K562 (cell line): ENCODE measurements at regions not wholly inside any gene's neighbourhood (a gene's known extent, or its start where the extent isn't known, plus 50 kb on each side); places are given as distances from the start of the nearest gene placed in this dataset.
A peak's percentile ranks its signal among the peaks of the same experiment; 100 is the strongest.

Source experiments
- ATAC-seq: fragments of 200-7000 bp; cut with Tn5 transposase; 3 replicates; pipeline ENCODE4 v1.9.1; 2020; ENCODE audit warnings: moderate library complexity
- BruUV-seq: library from RNA; stranded (reverse); fragments of 400-500 nt; replicated peaks from 2 replicates; lab custom pipeline; 2021; lab: Mats Ljungman, UMichigan
- CTCF ChIA-PET: fragments of 300-600 bp; formaldehyde crosslinking; extraction: SDS; loops from one replicate; lab custom pipeline; 2021; ENCODE audit warnings: low intra/inter-chr PET ratio; lab: Yijun Ruan, JAX
- POLR2A ChIA-PET: fragments of 300-600, 350-650 bp; sonication (Branson Sonifier 250); formaldehyde crosslinking; extraction: SDS; loops from one replicate; lab custom pipeline; 2021; ENCODE audit warnings: antibody characterized with exemption, inconsistent platforms; lab: Yijun Ruan, JAX
- DNase-seq, 4 experiments: peaks; one replicate each; pipeline versions ENCODE4 v3.0.0 to v3.0.0-alpha.2; 2011 to 2018; ENCODE audit warnings: low spot score in 3 of 4, mixed read lengths in 3 of 4; ENCODE audit errors: extremely low read depth in 1 of 4
- FAIRE-seq: peaks from 2 replicates; lab custom pipeline; 2011; peaks lifted over from hg19 to GRCh38; lab: Jason Lieb, UNC
- H2AFZ ChIP-seq: 2 replicates; pipeline ENCODE4 v1.6.0; 2011; ENCODE audit warnings: low read depth, low read length, control low read depth, inconsistent platforms
- H3K27ac ChIP-seq: fragments of 200-600 bp; 3 replicates; pipeline ENCODE4 v1.8.0; 2011; ENCODE audit warnings: low read depth, mild to moderate bottlenecking, control low read depth, inconsistent platforms, low read length, moderate library complexity, mixed read lengths; ENCODE audit errors: extremely low read depth
- H3K27me3 ChIP-seq, 2 experiments: fragments of 300-600 bp in 1 of 2; 2 replicates in 1 of 2; 3 replicates in 1 of 2; pipeline versions ENCODE4 v1.6.0 to v1.8.0; 2011; ENCODE audit warnings: inconsistent platforms in 2 of 2, low read length in 2 of 2, mild to moderate bottlenecking in 1 of 2, mixed read lengths in 1 of 2, moderate library complexity in 1 of 2; ENCODE audit not compliant: control insufficient read depth in 2 of 2, insufficient read depth in 2 of 2
- H3K36me3 ChIP-seq: fragments of 300-600 bp; 3 replicates; pipeline ENCODE4 v1.8.0; 2011; ENCODE audit warnings: mild to moderate bottlenecking, low read length, inconsistent platforms; ENCODE audit not compliant: control insufficient read depth, insufficient read depth
- H3K4me1 ChIP-seq, 2 experiments: fragments of 200-600 bp in 1 of 2; replicated peaks in 1 of 2; 2 replicates in 1 of 2; 3 replicates in 1 of 2; pipeline versions ENCODE4 v1.5.1 to v1.8.0; 2011; ENCODE audit warnings: inconsistent platforms in 2 of 2, low read length in 2 of 2, mild to moderate bottlenecking in 1 of 2, mixed read lengths in 1 of 2, moderate library complexity in 1 of 2; ENCODE audit not compliant: control insufficient read depth in 2 of 2, insufficient read depth in 2 of 2
- H3K4me2 ChIP-seq: 2 replicates; pipeline ENCODE4 v1.6.1; 2011; ENCODE audit warnings: low read length, control low read depth, inconsistent platforms, mixed read lengths; ENCODE audit not compliant: insufficient read depth
- H3K4me3 ChIP-seq: fragments of 200-600 bp; sonication (generic), shearing (Covaris generic); 2 replicates; pipeline ENCODE4 v1.5.1; 2016; ENCODE audit warnings: control low read depth, inconsistent platforms
- H3K79me2 ChIP-seq: fragments of 200-600 bp; 3 replicates; pipeline ENCODE4 v1.8.0; 2011; ENCODE audit warnings: low read length, inconsistent platforms; ENCODE audit not compliant: control insufficient read depth, insufficient read depth
- H3K9ac ChIP-seq, 2 experiments: 2 replicates each; pipeline versions ENCODE4 v1.6.0 to v1.6.1; 2011; ENCODE audit warnings: low read depth in 2 of 2, low read length in 2 of 2, control low read depth in 1 of 2, inconsistent platforms in 1 of 2, mild to moderate bottlenecking in 1 of 2, mixed read lengths in 1 of 2; ENCODE audit not compliant: insufficient read depth in 1 of 2
- H3K9me1 ChIP-seq: one replicate; pipeline ENCODE4 v1.6.0; 2011; ENCODE audit warnings: inconsistent platforms, mild to moderate bottlenecking, low read length, moderate library complexity; ENCODE audit not compliant: control insufficient read depth, insufficient read depth
- H3K9me3 ChIP-seq: replicated peaks from 2 replicates; pipeline ENCODE4 v1.5.1; 2011; ENCODE audit warnings: low read depth, low read length, inconsistent platforms; ENCODE audit not compliant: control insufficient read depth, insufficient read depth
- H4K20me1 ChIP-seq: replicated peaks from 2 replicates; pipeline ENCODE4 v1.6.1; 2011; ENCODE audit warnings: low read length, inconsistent platforms, mixed read lengths; ENCODE audit not compliant: control insufficient read depth, insufficient read depth
- ARID1B ChIP-seq: fragments of 450-650 bp; IDR thresholded peaks from 2 replicates; pipeline ENCODE4 v1.6.1; 2016; ENCODE audit warnings: antibody characterized with exemption, mild to moderate bottlenecking, inconsistent platforms
- ATF7 ChIP-seq: fragments of 450-650 bp; IDR thresholded peaks from 2 replicates; pipeline ENCODE4 v1.7.1; 2014; ENCODE audit warnings: mild to moderate bottlenecking, moderate library complexity
- BHLHE40 ChIP-seq: IDR thresholded peaks from 2 replicates; pipeline ENCODE4 v1.6.1; 2011; ENCODE audit warnings: low read length, improper control_type of control experiment
- CBFA2T2 ChIP-seq: fragments of 450-650 bp; conservative IDR thresholded peaks from 2 replicates; pipeline ENCODE4 v1.6.1; 2017; ENCODE audit warnings: mild to moderate bottlenecking
- CBFA2T3 ChIP-seq: fragments of 450-650 bp; IDR thresholded peaks from 2 replicates; pipeline ENCODE4 v1.6.1; 2017
- CEBPG ChIP-seq, 3 experiments: fragments of 200-800 bp in 1 of 3; sonication (Bioruptor generic) in 1 of 3; sonication (generic) in 1 of 3; formaldehyde crosslinking in 1 of 3; IDR thresholded peaks in 2 of 3; conservative IDR thresholded peaks in 1 of 3; 2 replicates each; pipeline versions ENCODE4 v1.6.1 to v1.8.0; 2016 to 2022; ENCODE audit warnings: missing compliant biosample characterization in 2 of 3, missing genetic modification characterization in 2 of 3, mild to moderate bottlenecking in 1 of 3, missing genetic modification reagents in 1 of 3
- CREM ChIP-seq: IDR thresholded peaks from 2 replicates; pipeline ENCODE4 v1.6.1; 2014; ENCODE audit warnings: antibody characterized with exemption, low read depth
- FOXJ2 ChIP-seq: fragments of 200-800 bp; sonication (Bioruptor generic); IDR thresholded peaks from 2 replicates; pipeline ENCODE4 v1.6.1; 2016; ENCODE audit warnings: missing genetic modification characterization, missing compliant biosample characterization
- KLF16 ChIP-seq: IDR thresholded peaks from 2 replicates; pipeline ENCODE4 v1.6.1; 2016; ENCODE audit warnings: antibody characterized with exemption
- LEF1 ChIP-seq: fragments of 450-650 bp; IDR thresholded peaks from 2 replicates; pipeline ENCODE4 v1.6.1; 2016; ENCODE audit warnings: mild to moderate bottlenecking
- MYNN ChIP-seq, 2 experiments: sonication (generic); formaldehyde crosslinking in 1 of 2; IDR thresholded peaks; 2 replicates each; pipeline versions ENCODE4 v1.5.0 to v1.6.1; 2016 to 2020; ENCODE audit warnings: antibody characterized with exemption in 1 of 2, missing genetic modification reagents in 1 of 2
- NELFE ChIP-seq: IDR thresholded peaks from 2 replicates; pipeline ENCODE4 v1.6.1; 2011; ENCODE audit warnings: mild to moderate bottlenecking; ENCODE audit not compliant: insufficient read depth, insufficient read length
- SPI1 ChIP-seq: IDR thresholded peaks from 2 replicates; pipeline ENCODE4 v1.6.1; 2011; ENCODE audit warnings: low read depth, low read length, control low read depth, borderline replicate concordance
- TAL1 ChIP-seq: fragments of 450-650 bp; IDR thresholded peaks from 2 replicates; pipeline ENCODE4 v1.6.1; 2016; ENCODE audit warnings: mild to moderate bottlenecking
- TCF7 ChIP-seq: sonication (generic); IDR thresholded peaks from 2 replicates; pipeline ENCODE4 v1.6.1; 2016; ENCODE audit warnings: antibody characterized with exemption, borderline replicate concordance
- TEAD4 ChIP-seq, 2 experiments: sonication (generic) in 1 of 2; formaldehyde crosslinking in 1 of 2; IDR thresholded peaks; 2 replicates each; pipeline versions ENCODE4 v1.6.1 to v1.8.0; 2012 to 2022; ENCODE audit warnings: borderline replicate concordance in 1 of 2, inconsistent platforms in 1 of 2, low read length in 1 of 2, mild to moderate bottlenecking in 1 of 2, missing genetic modification reagents in 1 of 2
- ZNF778 ChIP-seq: fragments of 450-650 bp; formaldehyde crosslinking; IDR thresholded peaks from 2 replicates; pipeline ENCODE4 v1.4.0; 2020; ENCODE audit warnings: mild to moderate bottlenecking, moderate library complexity
- ZSCAN29 ChIP-seq: fragments of 450-650 bp; IDR thresholded peaks from 2 replicates; pipeline ENCODE4 v1.6.1; 2017
- WGBS: fragments of 100-300 bp; shearing (Covaris generic); methylation state at CpG from one replicate; pipeline ENCODE4 v1.1.6; 2016; ENCODE audit warnings: low coverage, mixed read lengths; ENCODE audit not compliant: insufficient coverage; ENCODE audit errors: missing lambda C conversion rate; 5-methylcytosine and 5-hydroxymethylcytosine counted together
- in situ Hi-C: fragments of 300-500 bp; cut with MboI; formaldehyde crosslinking; loops from 4 replicates; pipeline ENCODE4 v1.15.0; 2018; ENCODE audit warnings: inconsistent platforms, mixed read lengths
- intact Hi-C: fragments of 100-400 bp; cut with micrococcal nuclease; formaldehyde crosslinking; loops from 2 replicates; pipeline ENCODE4 v1.14.2; 2022
- TF ChIP-seq, protein P1 (sequence below): fragments of 250-450 bp; sonication (Bioruptor Pico); IDR thresholded peaks from 2 replicates; pipeline ENCODE4 v1.6.1; 2021; ENCODE audit warnings: mild to moderate bottlenecking

DNA sequence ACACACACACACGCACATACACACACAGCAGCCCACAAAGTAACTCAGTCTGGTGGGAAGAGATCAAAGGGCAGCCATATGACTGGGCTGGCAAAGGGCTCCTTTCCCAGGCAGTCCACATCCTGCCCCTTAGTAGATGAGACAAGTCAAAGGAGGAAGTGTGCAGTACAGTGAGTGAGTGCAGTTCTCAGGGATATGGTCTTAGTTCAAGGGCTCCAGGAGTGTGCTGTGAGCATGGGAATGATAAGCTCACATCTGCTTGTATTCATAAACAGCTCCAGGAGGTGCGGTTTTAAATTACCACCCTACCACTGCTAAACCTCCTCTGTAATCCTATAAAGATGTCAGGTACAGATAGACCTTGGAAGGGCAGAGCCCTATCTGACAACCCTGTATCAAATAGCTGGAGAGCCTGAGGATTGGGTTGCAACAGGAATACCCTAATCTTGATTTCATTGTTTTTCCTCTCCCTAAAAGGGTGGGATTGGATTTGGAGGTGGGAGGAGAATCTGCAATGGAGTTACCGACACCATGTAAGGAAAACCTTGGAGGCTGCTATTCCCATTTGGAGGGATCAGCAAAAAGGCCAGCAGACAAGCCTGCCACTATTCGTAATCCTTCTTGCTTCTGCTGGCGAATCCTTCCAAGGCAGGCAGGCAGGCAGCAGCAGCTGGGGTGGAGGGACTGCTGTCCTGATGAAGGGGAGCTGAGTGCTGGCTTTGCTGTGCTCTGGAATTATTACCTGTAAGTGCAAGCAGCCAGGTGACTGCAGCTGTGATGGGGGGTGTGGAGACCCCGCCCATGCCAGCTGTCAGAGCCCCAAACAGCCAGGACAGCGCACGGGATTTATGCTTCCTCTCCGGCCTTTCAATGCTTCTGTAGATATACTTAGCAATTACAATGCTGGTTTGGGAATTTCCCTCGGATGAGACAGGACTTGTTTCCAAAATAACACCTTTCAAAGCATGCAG, 342.7 kb downstream of the PRL start:
- WGBS = 33% methylated on average over 10 of the region's 10 CpGs
- DNase-seq = peak in 3 of 4 experiments; percentile 17 to 64 (median 40)
- no peaks in the 10 kb centered on the region for H3K79me2 ChIP-seq
- ChIA-PET POLR2A (interaction anchor here (0.7 to 0.9 kb wide), 2 partner anchors 17 to 237 kb away, joined by 3 read pairs; no protein-coding TSS in a partner anchor), CTCF (no interaction called here)
- no peaks in the 10 kb centered on the region for H3K27me3 ChIP-seq
- no peaks in the 10 kb centered on the region for H3K36me3 ChIP-seq
- peak; percentile 81 for ATAC-seq
- intact Hi-C loops (no loop called here), in situ Hi-C loops (no loop called here)
- H3K4me1 ChIP-seq = peaks cover 12 to 13% of the 10 kb centered on the region in 2 experiments
- no peak overlapping the region for H3K4me3 ChIP-seq
- H3K9ac ChIP-seq = peak overlapping the region in 1 of 2 experiments; percentile 27; a peak in 1 of 4 replicates
- H4K20me1 ChIP-seq = no peaks in the 10 kb centered on the region
- H3K4me2 ChIP-seq = no peak overlapping the region
- H3K9me1 ChIP-seq = no peaks in the 10 kb centered on the region
- FAIRE-seq = peak; percentile 64
- no peak overlapping the region for H3K27ac ChIP-seq
- no peaks in the 10 kb centered on the region for H3K9me3 ChIP-seq
- BruUV-seq = no TSS peak
- H2AFZ ChIP-seq = peak overlapping the region; percentile 62
- TF ChIP-seq ATF7 = 0 out of 2 replicates have a peak, but pooled peaks have one; percentile 14
- no peak for TF ChIP-seq ZSCAN29
- TF ChIP-seq ARID1B = 0 out of 2 replicates have a peak, but pooled peaks have one; percentile 33
- peak; percentile 48 for TF ChIP-seq CBFA2T2
- TF ChIP-seq SPI1 = peak; percentile 86
- TF ChIP-seq TCF7 = 0 out of 2 replicates have a peak, but pooled peaks have one; percentile 19
- TF ChIP-seq ZNF778 = no peak
- TF ChIP-seq FOXJ2 = no peak
- TF ChIP-seq CREM = peak; percentile 7; the same call in 1 of the 2 replicates
- TF ChIP-seq BHLHE40 = peak; percentile 39
- TF ChIP-seq TEAD4 (IDR thresholded peaks at IDR 0.05; ENCODE audit: low read length) = peak; percentile 66; the same call in 1 of the 2 replicates
- no peak for TF ChIP-seq TEAD4 (CRISPR knock-in tag; IDR thresholded peaks at IDR 0.05; ENCODE audit: borderline replicate concordance)
- peak; percentile 23; the same call in 1 of the 2 replicates for TF ChIP-seq LEF1
- TF ChIP-seq NELFE = no peak
- TF ChIP-seq, protein P1, sequence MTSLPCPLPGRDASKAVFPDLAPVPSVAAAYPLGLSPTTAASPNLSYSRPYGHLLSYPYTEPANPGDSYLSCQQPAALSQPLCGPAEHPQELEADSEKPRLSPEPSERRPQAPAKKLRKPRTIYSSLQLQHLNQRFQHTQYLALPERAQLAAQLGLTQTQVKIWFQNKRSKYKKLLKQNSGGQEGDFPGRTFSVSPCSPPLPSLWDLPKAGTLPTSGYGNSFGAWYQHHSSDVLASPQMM (CRISPR knock-in tag) = no peak
- peak; percentile 26; the same call in 1 of the 2 replicates for TF ChIP-seq KLF16
- TF ChIP-seq CBFA2T3 = peak; percentile 73
- peak; percentile 17; the same call in 1 of the 2 replicates for TF ChIP-seq TAL1
- TF ChIP-seq MYNN (IDR thresholded peaks at IDR 0.05) = peak; percentile 26; the same call in 1 of the 2 replicates
- TF ChIP-seq MYNN (CRISPR knock-in tag; IDR thresholded peaks at IDR 0.05) = no peak
- no peak for TF ChIP-seq CEBPG (CRISPR knock-in tag; IDR thresholded peaks at IDR 0.05)
- TF ChIP-seq CEBPG (tag; conservative IDR thresholded peaks at IDR 0.05 in 1 of 2, IDR thresholded peaks at IDR 0.05 in 1 of 2) = no peak
